Mesenchymal stem cell (in vitro differentiated cells and primary cell): ENCODE measurements at regions not wholly inside any gene's neighbourhood (a gene's known extent, or its start where the extent isn't known, plus 50 kb on each side); places are given as distances from the start of the nearest gene placed in this dataset.

Source experiments
- DNase-seq: peaks from one replicate; pipeline ENCODE4 v3.0.0-alpha.2; 2013
- H2AFZ ChIP-seq: one replicate; pipeline ENCODE4 v1.6.1; 2013; ENCODE audit warnings: low read depth, mild to moderate bottlenecking, control low read depth, inconsistent platforms, low read length, moderate library complexity
- H2AK5ac ChIP-seq: 2 replicates; pipeline ENCODE4 v1.6.1; 2013; ENCODE audit warnings: low read length, moderate library complexity, mild to moderate bottlenecking, inconsistent platforms; ENCODE audit not compliant: severe bottlenecking
- H2BK120ac ChIP-seq: one replicate; pipeline ENCODE4 v1.6.1; 2013; ENCODE audit warnings: low read depth, mild to moderate bottlenecking, inconsistent platforms, low read length, moderate library complexity
- H2BK12ac ChIP-seq, 2 experiments: one replicate each; pipeline ENCODE4 v1.6.1; 2013; ENCODE audit warnings: inconsistent platforms in 2 of 2, low read length in 2 of 2, mild to moderate bottlenecking in 2 of 2, moderate library complexity in 2 of 2, control low read depth in 1 of 2
- H2BK15ac ChIP-seq: one replicate; pipeline ENCODE4 v1.6.1; 2013; ENCODE audit warnings: mild to moderate bottlenecking, low read depth, inconsistent platforms; ENCODE audit not compliant: poor library complexity, severe bottlenecking
- H2BK5ac ChIP-seq: 2 replicates; pipeline ENCODE4 v1.6.1; 2013; ENCODE audit warnings: low read depth, mild to moderate bottlenecking, low read length, control low read depth, inconsistent platforms; ENCODE audit not compliant: poor library complexity, severe bottlenecking
- H3K14ac ChIP-seq, 2 experiments: one replicate each; pipeline ENCODE4 v1.6.1; 2013; ENCODE audit warnings: inconsistent platforms in 2 of 2, low read length in 2 of 2, control low read depth in 1 of 2, mild to moderate bottlenecking in 1 of 2, moderate library complexity in 1 of 2
- H3K18ac ChIP-seq, 2 experiments: one replicate each; pipeline ENCODE4 v1.6.1; 2013; ENCODE audit warnings: inconsistent platforms in 2 of 2, low read length in 2 of 2, control low read depth in 1 of 2, low read depth in 1 of 2, mild to moderate bottlenecking in 1 of 2
- H3K23ac ChIP-seq, 2 experiments: one replicate each; pipeline ENCODE4 v1.6.1; 2013; ENCODE audit warnings: inconsistent platforms in 2 of 2, low read length in 2 of 2, mild to moderate bottlenecking in 2 of 2, moderate library complexity in 2 of 2, control low read depth in 1 of 2
- H3K27ac ChIP-seq: 2 replicates; pipeline ENCODE4 v1.5.1; 2013; ENCODE audit warnings: mild to moderate bottlenecking, moderate library complexity, low read length, control low read depth, inconsistent platforms; ENCODE audit not compliant: poor library complexity, severe bottlenecking
- H3K27me3 ChIP-seq, 2 experiments: 2 replicates each; pipeline versions ENCODE4 v1.6.1 to v1.7.0; 2013; ENCODE audit warnings: low read length in 2 of 2, mild to moderate bottlenecking in 2 of 2, moderate library complexity in 2 of 2, control low read depth in 1 of 2, inconsistent platforms in 1 of 2; ENCODE audit not compliant: control insufficient read depth in 1 of 2, insufficient read depth in 1 of 2
- H3K36me3 ChIP-seq, 2 experiments: 2 replicates each; pipeline versions ENCODE4 v1.6.1 to v1.7.0; 2013; ENCODE audit warnings: low read length in 2 of 2, control low read depth in 1 of 2, inconsistent platforms in 1 of 2, low read depth in 1 of 2, mild to moderate bottlenecking in 1 of 2; ENCODE audit not compliant: insufficient read depth in 2 of 2, control insufficient read depth in 1 of 2
- H3K4ac ChIP-seq, 2 experiments: one replicate each; pipeline ENCODE4 v1.6.1; 2013; ENCODE audit warnings: inconsistent platforms in 2 of 2, low read length in 2 of 2, mild to moderate bottlenecking in 2 of 2, moderate library complexity in 2 of 2, control low read depth in 1 of 2, low read depth in 1 of 2
- H3K4me1 ChIP-seq: 2 replicates; pipeline ENCODE4 v1.6.1; 2013; ENCODE audit warnings: low read depth, low read length, control low read depth; ENCODE audit not compliant: control insufficient read depth, insufficient read depth
- H3K4me2 ChIP-seq: 2 replicates; pipeline ENCODE4 v1.6.1; 2013; ENCODE audit warnings: low read length, mild to moderate bottlenecking, inconsistent platforms; ENCODE audit not compliant: poor library complexity, severe bottlenecking
- H3K4me3 ChIP-seq, 2 experiments: 2 replicates each; pipeline versions ENCODE4 v1.5.1 to v1.7.0; 2013; ENCODE audit warnings: low read length in 2 of 2, mild to moderate bottlenecking in 2 of 2, control low read depth in 1 of 2, low read depth in 1 of 2; ENCODE audit not compliant: insufficient read depth in 1 of 2
- H3K79me1 ChIP-seq: replicated peaks from 2 replicates; pipeline ENCODE4 v1.6.1; 2013; ENCODE audit warnings: mild to moderate bottlenecking, control low read depth, low read length, inconsistent platforms; ENCODE audit not compliant: poor library complexity, severe bottlenecking
- H3K9ac ChIP-seq: 2 replicates; pipeline ENCODE4 v1.7.0; 2013; ENCODE audit warnings: mild to moderate bottlenecking, low read length, moderate library complexity
- H3K9me3 ChIP-seq: 2 replicates; pipeline ENCODE4 v1.7.0; 2013; ENCODE audit warnings: mild to moderate bottlenecking, low read length; ENCODE audit not compliant: control insufficient read depth
- H4K8ac ChIP-seq: one replicate; pipeline ENCODE4 v1.6.1; 2013; ENCODE audit warnings: inconsistent platforms, mild to moderate bottlenecking, low read length, moderate library complexity
- H4K91ac ChIP-seq: one replicate; pipeline ENCODE4 v1.6.1; 2013; ENCODE audit warnings: mild to moderate bottlenecking, low read length, inconsistent platforms
- WGBS: methylation state at CpG from one replicate; pipeline ENCODE4 v1.1.7; 2013; ENCODE audit warnings: mixed read lengths; 5-methylcytosine and 5-hydroxymethylcytosine counted together

DNA sequence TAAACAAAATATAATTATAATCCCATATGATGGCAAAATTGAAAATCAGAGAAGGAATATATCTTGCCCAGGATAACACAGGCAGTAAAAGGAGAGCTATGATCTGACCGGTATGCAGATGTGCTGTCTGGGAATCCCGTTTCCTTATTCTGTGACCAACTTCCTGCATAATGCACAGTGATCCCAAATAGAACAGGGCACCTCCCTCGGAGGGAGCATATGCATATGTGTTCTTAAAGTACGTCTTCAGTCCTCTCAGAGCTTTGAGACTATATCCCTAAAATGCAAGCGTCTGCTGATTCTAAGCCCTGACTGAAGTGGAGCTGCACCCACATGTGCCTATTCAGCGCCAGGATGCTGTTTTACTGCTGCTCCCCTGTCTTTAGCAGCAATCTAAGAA lies 366.1 kb upstream of the PTBP2 start:
- Histone ChIP-seq H3K36me3 (no peaks in the 10 kb centered on the region), H2BK12ac (no peak overlapping the region), H3K27me3 (no peaks in the 10 kb centered on the region), H3K14ac (no peak overlapping the region), H3K27ac (no peak overlapping the region), H3K23ac (no peak overlapping the region), H3K9ac (no peak overlapping the region), H2BK120ac (no peak overlapping the region), H3K4ac (no peak overlapping the region), H2AFZ (no peak overlapping the region), H3K18ac (peak overlapping the region in 1 of 2 experiments; percentile 14), H2BK5ac (no peak overlapping the region), H3K4me2 (no peak overlapping the region), H3K79me1 (no peaks in the 10 kb centered on the region), H4K91ac (no peak overlapping the region), H2AK5ac (no peak overlapping the region), H2BK15ac (no peak overlapping the region), H3K9me3 (no peaks in the 10 kb centered on the region), H3K4me1 (peaks cover 5% of the 10 kb centered on the region), H4K8ac (no peak overlapping the region), H3K4me3 (no peak overlapping the region)
- DNase-seq: no peak
- WGBS: 85% methylated on average over 6 of the region's 6 CpGs

GRCh38 chr1:96355961-96356360 lies 365.6 kb upstream of the PTBP2 start:
- Histone ChIP-seq H3K36me3 (no peaks in the 10 kb centered on the region), H4K8ac (no peak overlapping the region), H3K79me1 (no peaks in the 10 kb centered on the region), H3K4me2 (no peak overlapping the region), H3K4ac (no peak overlapping the region), H3K18ac (peak overlapping the region in 1 of 2 experiments; percentile 14), H3K27me3 (no peaks in the 10 kb centered on the region), H3K27ac (no peak overlapping the region), H3K9me3 (no peaks in the 10 kb centered on the region), H3K14ac (no peak overlapping the region), H3K4me1 (peaks cover 5% of the 10 kb centered on the region), H4K91ac (no peak overlapping the region), H3K4me3 (no peak overlapping the region), H2BK5ac (no peak overlapping the region), H2BK15ac (no peak overlapping the region), H2AK5ac (no peak overlapping the region), H2BK120ac (no peak overlapping the region), H2AFZ (no peak overlapping the region), H2BK12ac (no peak overlapping the region), H3K23ac (no peak overlapping the region), H3K9ac (no peak overlapping the region)
- no peak for DNase-seq
- 92% methylated on average over 1 of the region's 2 CpGs for WGBS

DNA sequence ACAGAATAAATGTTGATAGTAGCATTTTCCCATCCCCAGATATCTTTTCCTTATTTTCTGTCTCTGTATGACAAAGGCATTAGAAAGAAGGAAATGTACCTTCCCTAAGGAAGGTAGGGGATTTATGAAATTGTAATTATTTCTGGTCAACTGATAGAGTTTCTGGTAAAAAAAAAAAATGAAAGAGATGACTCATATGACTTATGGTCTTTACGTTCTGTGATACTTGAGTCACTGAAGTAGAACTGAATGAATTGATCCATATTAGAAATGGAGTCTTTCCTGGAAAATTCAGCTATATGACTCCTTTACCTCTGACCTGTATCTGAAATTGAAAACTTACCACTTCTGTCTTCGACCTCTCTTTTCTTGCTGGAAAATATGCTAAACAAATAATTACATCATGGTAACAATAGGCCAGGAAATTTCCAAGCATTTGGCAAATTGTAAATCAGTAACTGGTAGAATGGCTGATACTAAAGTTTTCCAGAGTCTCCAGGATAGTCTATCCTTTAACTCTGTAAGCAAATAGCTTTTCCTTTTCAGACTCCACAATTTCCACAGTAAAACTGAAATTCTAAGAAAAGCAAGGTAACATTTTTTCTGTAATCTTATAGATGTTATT lies 364.3 kb upstream of the PTBP2 start:
- Histone ChIP-seq H3K14ac (no peak overlapping the region), H2AK5ac (no peak overlapping the region), H3K27ac (no peak overlapping the region), H3K27me3 (no peaks in the 10 kb centered on the region), H3K4ac (no peak overlapping the region), H2BK12ac (no peak overlapping the region), H3K36me3 (no peaks in the 10 kb centered on the region), H4K91ac (no peak overlapping the region), H3K4me1 (peaks cover 6% of the 10 kb centered on the region), H3K9me3 (no peaks in the 10 kb centered on the region), H3K18ac (no peak overlapping the region), H2BK5ac (no peak overlapping the region), H3K9ac (no peak overlapping the region), H3K23ac (no peak overlapping the region), H2BK15ac (no peak overlapping the region), H3K4me2 (no peak overlapping the region), H2BK120ac (no peak overlapping the region), H3K4me3 (no peak overlapping the region), H4K8ac (no peak overlapping the region), H2AFZ (no peak overlapping the region), H3K79me1 (no peaks in the 10 kb centered on the region)
- DNase-seq: no peak
- WGBS: no CpG with 5 or more reads among the region's 2 CpGs

DNA sequence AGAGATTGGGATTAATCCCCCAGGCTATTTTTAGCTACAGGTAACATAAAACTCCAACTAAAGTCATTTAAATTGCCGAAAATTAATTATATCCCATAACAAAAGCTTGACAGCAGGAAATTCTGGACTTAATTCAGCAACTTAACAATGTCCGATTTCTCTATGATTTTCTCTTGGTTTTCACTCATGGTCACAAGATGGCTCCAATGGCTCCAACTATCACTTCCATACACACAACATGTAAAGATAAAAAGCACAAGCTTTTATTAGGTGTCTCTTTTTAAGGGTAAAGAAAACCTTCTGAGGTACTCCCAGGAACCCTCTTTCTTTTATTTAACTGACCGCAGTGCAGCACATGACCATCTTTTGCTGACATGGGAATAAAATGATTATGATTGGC lies 363.5 kb upstream of the PTBP2 start:
- H2AK5ac ChIP-seq: no peak overlapping the region
- H3K4me2 ChIP-seq: no peak overlapping the region
- H2AFZ ChIP-seq: no peak overlapping the region
- DNase-seq: no peak
- no peak overlapping the region for H3K4me3 ChIP-seq
- peaks cover 5% of the 10 kb centered on the region for H3K4me1 ChIP-seq
- 79% methylated on average over 2 of the region's 3 CpGs for WGBS
- H3K9me3 ChIP-seq: no peaks in the 10 kb centered on the region
- no peak overlapping the region for H3K4ac ChIP-seq
- no peak overlapping the region for H3K9ac ChIP-seq
- no peaks in the 10 kb centered on the region for H3K36me3 ChIP-seq
- H4K91ac ChIP-seq: no peak overlapping the region
- no peak overlapping the region for H3K27ac ChIP-seq
- H3K14ac ChIP-seq: no peak overlapping the region
- H3K18ac ChIP-seq: no peak overlapping the region
- no peak overlapping the region for H2BK12ac ChIP-seq
- no peak overlapping the region for H2BK120ac ChIP-seq
- H3K27me3 ChIP-seq: no peaks in the 10 kb centered on the region
- H2BK15ac ChIP-seq: no peak overlapping the region
- H2BK5ac ChIP-seq: no peak overlapping the region
- H3K79me1 ChIP-seq: no peaks in the 10 kb centered on the region
- no peak overlapping the region for H3K23ac ChIP-seq
- no peak overlapping the region for H4K8ac ChIP-seq
